Mammary epithelial cell (primary cell): ENCODE measurements at regions not wholly inside any gene's neighbourhood (a gene's known extent, or its start where the extent isn't known, plus 50 kb on each side); places are given as distances from the start of the nearest gene placed in this dataset.

Source experiments
- CTCF ChIP-seq, 2 donors: IDR thresholded peaks in 1 of 2; conservative IDR thresholded peaks in 1 of 2; 2 replicates each; pipeline ENCODE4 v1.5.1; 2011 to 2012; ENCODE audit warnings: inconsistent platforms in 2 of 2, low read length in 2 of 2, mild to moderate bottlenecking in 2 of 2, control low read depth in 1 of 2, low read depth in 1 of 2; ENCODE audit not compliant: insufficient read depth in 1 of 2; ENCODE audit errors: extremely low read depth in 1 of 2
- EZH2 ChIP-seq: IDR thresholded peaks from 2 replicates; pipeline ENCODE4 v1.6.1; 2012; ENCODE audit warnings: low read length, inconsistent platforms, borderline replicate concordance

GRCh38 chr20:50267866-50268219 lies 77.2 kb downstream of the CEBPB start:
- TF ChIP-seq CTCF (conservative IDR thresholded peaks at IDR 0.05 in 1 of 2, IDR thresholded peaks at IDR 0.05 in 1 of 2; ENCODE audit: extremely low read depth in 1 of 2, insufficient read depth in 1 of 2, low read depth in 1 of 2, low read length in 2 of 2) (no peak), EZH2 (no peak)
